GM12878 (cell line): ENCODE measurements at regions not wholly inside any gene's neighbourhood (a gene's known extent, or its start where the extent isn't known, plus 50 kb on each side); places are given as distances from the start of the nearest gene placed in this dataset.

ENCODE experiments used
- ATAC-seq: fragments of 200-7000 bp; cut with Tn5 transposase; 3 replicates; pipeline ENCODE4 v1.9.1; 2020; ENCODE audit warnings: mild to moderate bottlenecking, moderate library complexity
- BruUV-seq: library from RNA; stranded (reverse); fragments of 400-500 nt; replicated peaks from 2 replicates; lab custom pipeline; 2021; lab: Mats Ljungman, UMichigan
- CTCF ChIA-PET: fragments of 300-600 bp; sonication (Branson Sonifier 250); formaldehyde crosslinking; extraction: SDS; loops from one replicate; lab custom pipeline; 2021; ENCODE audit warnings: inconsistent platforms; lab: Yijun Ruan, JAX
- POLR2A ChIA-PET: fragments of 350-600 bp; formaldehyde crosslinking; extraction: SDS; loops from one replicate; lab custom pipeline; 2021; ENCODE audit warnings: inconsistent platforms; lab: Charles Lee
- RAD21 ChIA-PET: fragments of 300-600 bp; sonication (Branson Sonifier 250); formaldehyde crosslinking; loops from one replicate; lab custom pipeline; 2023; ENCODE audit warnings: antibody characterized with exemption; ENCODE audit not compliant: unreplicated experiment; lab: Charles Lee
- SMC1A ChIA-PET: fragments of 300-600 bp; sonication (Branson Sonifier 250); formaldehyde crosslinking; loops from one replicate; lab custom pipeline; 2023; ENCODE audit not compliant: unreplicated experiment, uncharacterized antibody; lab: Charles Lee
- DNase-seq: peaks from one replicate; pipeline ENCODE4 v3.0.0-alpha.2; 2011; ENCODE audit warnings: low read depth, low spot score
- FAIRE-seq: peaks from 3 replicates; lab custom pipeline; 2011; peaks lifted over from hg19 to GRCh38; lab: Jason Lieb, UNC
- H2AFZ ChIP-seq: 2 replicates; pipeline ENCODE4 v1.6.0; 2011; ENCODE audit warnings: low read depth, low read length, control low read depth; ENCODE audit not compliant: control insufficient read depth
- H3K27ac ChIP-seq: 2 replicates; pipeline ENCODE4 v1.5.1; 2011; ENCODE audit warnings: control low read depth; ENCODE audit not compliant: control insufficient read depth, insufficient read depth
- H3K27me3 ChIP-seq, 2 experiments: replicated peaks in 1 of 2; 2 replicates each; pipeline versions ENCODE4 v1.6.0 to v1.6.1; 2011; ENCODE audit warnings: low read length in 1 of 2; ENCODE audit not compliant: control insufficient read depth in 2 of 2, insufficient read depth in 2 of 2
- H3K36me3 ChIP-seq, 2 experiments: 2 replicates each; pipeline ENCODE4 v1.5.1; 2011; ENCODE audit warnings: low read length in 1 of 2; ENCODE audit not compliant: control insufficient read depth in 2 of 2, insufficient read depth in 2 of 2
- H3K4me1 ChIP-seq: 2 replicates; pipeline ENCODE4 v1.6.1; 2011; ENCODE audit warnings: mild to moderate bottlenecking, low read length, moderate library complexity, mixed read lengths; ENCODE audit not compliant: control insufficient read depth, insufficient read depth
- H3K4me2 ChIP-seq: 2 replicates; pipeline ENCODE4 v1.6.0; 2011; ENCODE audit warnings: control low read depth; ENCODE audit not compliant: control insufficient read depth, insufficient read depth
- H3K4me3 ChIP-seq: fragments of 200-600 bp; sonication (generic); 2 replicates; pipeline ENCODE4 v1.5.1; 2016
- H3K79me2 ChIP-seq: 2 replicates; pipeline ENCODE4 v1.6.0; 2011; ENCODE audit warnings: low read length; ENCODE audit not compliant: control insufficient read depth, insufficient read depth
- H3K9ac ChIP-seq: 2 replicates; pipeline ENCODE4 v1.8.0; 2011; ENCODE audit warnings: low read length, control low read depth, mixed read lengths; ENCODE audit not compliant: control insufficient read depth, insufficient read depth
- H3K9me3 ChIP-seq: replicated peaks from 3 replicates; pipeline ENCODE4 v1.5.1; 2011; ENCODE audit warnings: mild to moderate bottlenecking, low read length; ENCODE audit not compliant: control insufficient read depth, insufficient read depth
- H4K20me1 ChIP-seq: 2 replicates; pipeline ENCODE4 v1.6.0; 2011; ENCODE audit not compliant: control insufficient read depth, insufficient read depth
- CBFB ChIP-seq: IDR thresholded peaks from 2 replicates; pipeline ENCODE4 v1.6.1; 2016; ENCODE audit warnings: antibody characterized with exemption, low read depth
- DPF2 ChIP-seq: fragments of 450-650 bp; IDR thresholded peaks from 2 replicates; pipeline ENCODE4 v1.6.1; 2017; ENCODE audit warnings: mild to moderate bottlenecking
- FOXK2 ChIP-seq: fragments of 450-650 bp; IDR thresholded peaks from 2 replicates; pipeline ENCODE4 v1.6.1; 2017; ENCODE audit warnings: mild to moderate bottlenecking, moderate library complexity
- SREBF2 ChIP-seq: IDR thresholded peaks from 2 replicates; pipeline ENCODE4 v1.6.1; 2012; ENCODE audit warnings: mild to moderate bottlenecking, low read length
- YBX1 ChIP-seq: fragments of 450-650 bp; IDR thresholded peaks from 2 replicates; pipeline ENCODE4 v1.6.1; 2016; ENCODE audit warnings: antibody characterized with exemption
- ZNF24 ChIP-seq: fragments of 450-650 bp; IDR thresholded peaks from 2 replicates; pipeline ENCODE4 v1.6.1; 2017; ENCODE audit warnings: antibody characterized with exemption, mild to moderate bottlenecking
- WGBS: methylation state at CpG from one replicate; pipeline ENCODE4 v1.1.6; 2016; ENCODE audit warnings: low lambda C conversion rate; ENCODE audit not compliant: insufficient replicate concordance, insufficient coverage; ENCODE audit errors: missing lambda C conversion rate; 5-methylcytosine and 5-hydroxymethylcytosine counted together
- in situ Hi-C: fragments of 300-500 bp; cut with MboI; formaldehyde crosslinking; loops from 9 replicates; pipeline ENCODE4 v1.14.3; 2018; ENCODE audit warnings: mixed read lengths
- intact Hi-C: fragments of 100-400 bp; cut with micrococcal nuclease; formaldehyde crosslinking; loops from one replicate; pipeline ENCODE4 v1.14.2; 2022; ENCODE audit not compliant: unreplicated experiment
- TF ChIP-seq, protein P1 (sequence below): fragments of 450-650 bp; IDR thresholded peaks from 2 replicates; pipeline ENCODE4 v1.6.1; 2017; ENCODE audit warnings: mild to moderate bottlenecking, low read depth, inconsistent platforms; ENCODE audit not compliant: poor library complexity, severe bottlenecking
- TF ChIP-seq, protein P2 (sequence below): fragments of 450-650 bp; formaldehyde crosslinking; IDR thresholded peaks from 2 replicates; pipeline ENCODE4 v1.5.0; 2022; ENCODE audit warnings: mild to moderate bottlenecking, missing genetic modification characterization

DNA sequence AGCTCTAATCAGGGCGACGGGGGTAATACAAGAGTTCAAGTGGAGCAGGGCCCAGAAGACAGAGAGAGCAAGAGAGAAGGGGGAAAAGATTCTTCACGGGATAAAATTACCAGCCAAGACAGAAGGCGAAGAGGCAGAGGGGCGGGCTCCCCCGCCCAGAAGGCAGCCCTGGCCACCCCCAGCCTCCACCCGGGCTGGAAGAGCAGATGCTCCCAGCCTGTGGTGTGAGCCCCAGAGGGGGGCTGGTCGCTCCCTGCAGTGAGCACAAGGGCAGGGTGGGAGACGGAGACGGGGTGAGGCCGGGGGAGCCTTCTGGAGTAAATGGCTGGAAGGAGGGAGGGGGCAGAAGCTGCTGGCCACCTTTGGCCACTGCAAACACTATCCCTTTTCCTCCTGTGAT lies 1035.6 kb downstream of the VRK1 start:
- ChIA-PET RAD21 (no interaction called here), CTCF (no interaction called here), SMC1A (no interaction called here), POLR2A (no interaction called here)
- in situ Hi-C loops (no loop called here), intact Hi-C loops (no loop called here)
- Histone ChIP-seq H3K4me2 (no peak overlapping the region), H3K27me3 (no peaks in the 10 kb centered on the region), H4K20me1 (no peaks in the 10 kb centered on the region), H3K79me2 (no peaks in the 10 kb centered on the region), H3K9ac (no peak overlapping the region), H3K27ac (no peak overlapping the region), H2AFZ (no peak overlapping the region), H3K36me3 (no peaks in the 10 kb centered on the region), H3K9me3 (no peaks in the 10 kb centered on the region; the same call in 2 of the 3 replicates), H3K4me1 (no peaks in the 10 kb centered on the region), H3K4me3 (no peak overlapping the region)
- TF ChIP-seq, protein P1, sequence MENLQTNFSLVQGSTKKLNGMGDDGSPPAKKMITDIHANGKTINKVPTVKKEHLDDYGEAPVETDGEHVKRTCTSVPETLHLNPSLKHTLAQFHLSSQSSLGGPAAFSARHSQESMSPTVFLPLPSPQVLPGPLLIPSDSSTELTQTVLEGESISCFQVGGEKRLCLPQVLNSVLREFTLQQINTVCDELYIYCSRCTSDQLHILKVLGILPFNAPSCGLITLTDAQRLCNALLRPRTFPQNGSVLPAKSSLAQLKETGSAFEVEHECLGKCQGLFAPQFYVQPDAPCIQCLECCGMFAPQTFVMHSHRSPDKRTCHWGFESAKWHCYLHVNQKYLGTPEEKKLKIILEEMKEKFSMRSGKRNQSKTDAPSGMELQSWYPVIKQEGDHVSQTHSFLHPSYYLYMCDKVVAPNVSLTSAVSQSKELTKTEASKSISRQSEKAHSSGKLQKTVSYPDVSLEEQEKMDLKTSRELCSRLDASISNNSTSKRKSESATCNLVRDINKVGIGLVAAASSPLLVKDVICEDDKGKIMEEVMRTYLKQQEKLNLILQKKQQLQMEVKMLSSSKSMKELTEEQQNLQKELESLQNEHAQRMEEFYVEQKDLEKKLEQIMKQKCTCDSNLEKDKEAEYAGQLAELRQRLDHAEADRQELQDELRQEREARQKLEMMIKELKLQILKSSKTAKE: no peak
- TF ChIP-seq, protein P2, sequence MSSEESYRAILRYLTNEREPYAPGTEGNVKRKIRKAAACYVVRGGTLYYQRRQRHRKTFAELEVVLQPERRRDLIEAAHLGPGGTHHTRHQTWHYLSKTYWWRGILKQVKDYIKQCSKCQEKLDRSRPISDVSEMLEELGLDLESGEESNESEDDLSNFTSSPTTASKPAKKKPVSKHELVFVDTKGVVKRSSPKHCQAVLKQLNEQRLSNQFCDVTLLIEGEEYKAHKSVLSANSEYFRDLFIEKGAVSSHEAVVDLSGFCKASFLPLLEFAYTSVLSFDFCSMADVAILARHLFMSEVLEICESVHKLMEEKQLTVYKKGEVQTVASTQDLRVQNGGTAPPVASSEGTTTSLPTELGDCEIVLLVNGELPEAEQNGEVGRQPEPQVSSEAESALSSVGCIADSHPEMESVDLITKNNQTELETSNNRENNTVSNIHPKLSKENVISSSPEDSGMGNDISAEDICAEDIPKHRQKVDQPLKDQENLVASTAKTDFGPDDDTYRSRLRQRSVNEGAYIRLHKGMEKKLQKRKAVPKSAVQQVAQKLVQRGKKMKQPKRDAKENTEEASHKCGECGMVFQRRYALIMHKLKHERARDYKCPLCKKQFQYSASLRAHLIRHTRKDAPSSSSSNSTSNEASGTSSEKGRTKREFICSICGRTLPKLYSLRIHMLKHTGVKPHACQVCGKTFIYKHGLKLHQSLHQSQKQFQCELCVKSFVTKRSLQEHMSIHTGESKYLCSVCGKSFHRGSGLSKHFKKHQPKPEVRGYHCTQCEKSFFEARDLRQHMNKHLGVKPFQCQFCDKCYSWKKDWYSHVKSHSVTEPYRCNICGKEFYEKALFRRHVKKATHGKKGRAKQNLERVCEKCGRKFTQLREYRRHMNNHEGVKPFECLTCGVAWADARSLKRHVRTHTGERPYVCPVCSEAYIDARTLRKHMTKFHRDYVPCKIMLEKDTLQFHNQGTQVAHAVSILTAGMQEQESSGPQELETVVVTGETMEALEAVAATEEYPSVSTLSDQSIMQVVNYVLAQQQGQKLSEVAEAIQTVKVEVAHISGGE (CRISPR knock-in tag): no peak
- TF ChIP-seq DPF2 (no peak), YBX1 (no peak), ZNF24 (no peak), FOXK2 (no peak), CBFB (no peak), SREBF2 (no peak)
- ATAC-seq (no peak), DNase-seq (no peak), FAIRE-seq (no peak)
- no TSS peak for BruUV-seq
- WGBS: 15% methylated on average over 11 of the region's 11 CpGs
